ENCODE measurements at regions not wholly inside any gene's neighbourhood (a gene's known extent, or its start where the extent isn't known, plus 50 kb on each side); places are given as distances from the start of the nearest gene placed in this dataset.

DNA sequence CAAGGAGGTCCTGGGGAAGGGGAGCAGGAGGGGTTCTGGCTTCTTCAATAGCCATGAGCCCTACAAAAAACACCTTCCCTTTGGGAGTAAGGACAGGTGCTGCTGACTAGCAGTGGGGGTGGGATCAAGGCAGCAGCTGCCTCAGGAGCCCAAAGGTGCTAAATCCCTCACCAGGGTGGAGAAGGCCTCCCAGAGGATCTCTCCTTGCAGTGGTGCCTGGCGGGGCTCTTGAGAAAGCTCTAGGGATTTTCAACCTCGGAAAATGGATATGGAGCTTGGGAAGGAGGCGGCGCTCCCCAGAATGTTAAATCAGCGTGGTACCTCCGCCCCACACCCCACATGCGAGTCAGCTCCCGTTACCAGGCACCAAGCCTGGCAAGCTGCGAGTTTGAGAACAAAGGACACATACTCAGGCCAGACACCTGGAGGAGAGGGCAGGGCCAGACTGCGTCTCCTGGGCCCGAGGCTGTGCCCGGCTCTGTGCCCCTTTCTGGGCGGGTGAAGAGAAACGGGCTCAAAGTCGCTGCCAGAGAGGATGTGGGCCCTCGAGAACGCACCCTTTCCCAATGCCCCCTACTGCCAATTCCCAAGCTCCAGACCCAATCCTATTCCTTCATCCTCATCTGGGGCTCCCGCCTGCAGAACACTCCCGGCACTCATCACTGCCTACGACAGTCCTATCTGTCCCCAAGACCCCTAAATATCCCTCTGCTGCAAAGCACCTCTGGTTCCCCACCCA lies 139.0 kb downstream of the BRD1 start (continued):
- TF ChIP-seq, protein P1, sequence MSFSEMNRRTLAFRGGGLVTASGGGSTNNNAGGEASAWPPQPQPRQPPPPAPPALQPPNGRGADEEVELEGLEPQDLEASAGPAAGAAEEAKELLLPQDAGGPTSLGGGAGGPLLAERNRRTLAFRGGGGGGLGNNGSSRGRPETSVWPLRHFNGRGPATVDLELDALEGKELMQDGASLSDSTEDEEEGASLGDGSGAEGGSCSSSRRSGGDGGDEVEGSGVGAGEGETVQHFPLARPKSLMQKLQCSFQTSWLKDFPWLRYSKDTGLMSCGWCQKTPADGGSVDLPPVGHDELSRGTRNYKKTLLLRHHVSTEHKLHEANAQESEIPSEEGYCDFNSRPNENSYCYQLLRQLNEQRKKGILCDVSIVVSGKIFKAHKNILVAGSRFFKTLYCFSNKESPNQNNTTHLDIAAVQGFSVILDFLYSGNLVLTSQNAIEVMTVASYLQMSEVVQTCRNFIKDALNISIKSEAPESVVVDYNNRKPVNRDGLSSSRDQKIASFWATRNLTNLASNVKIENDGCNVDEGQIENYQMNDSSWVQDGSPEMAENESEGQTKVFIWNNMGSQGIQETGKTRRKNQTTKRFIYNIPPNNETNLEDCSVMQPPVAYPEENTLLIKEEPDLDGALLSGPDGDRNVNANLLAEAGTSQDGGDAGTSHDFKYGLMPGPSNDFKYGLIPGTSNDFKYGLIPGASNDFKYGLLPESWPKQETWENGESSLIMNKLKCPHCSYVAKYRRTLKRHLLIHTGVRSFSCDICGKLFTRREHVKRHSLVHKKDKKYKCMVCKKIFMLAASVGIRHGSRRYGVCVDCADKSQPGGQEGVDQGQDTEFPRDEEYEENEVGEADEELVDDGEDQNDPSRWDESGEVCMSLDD (tag by site-specific recombination; IDR thresholded peaks at IDR 0.05), result no peak
- TF ChIP-seq ZNF391 (tag by site-specific recombination; IDR thresholded peaks at IDR 0.05; ENCODE audit: borderline replicate concordance, low read depth), result no peak
- TF ChIP-seq HOXC10 (CRISPR knock-in tag; IDR thresholded peaks at IDR 0.05), result no peak
- TF ChIP-seq ZNF701 (tag by site-specific recombination; IDR thresholded peaks at IDR 0.05), result no peak

DNA sequence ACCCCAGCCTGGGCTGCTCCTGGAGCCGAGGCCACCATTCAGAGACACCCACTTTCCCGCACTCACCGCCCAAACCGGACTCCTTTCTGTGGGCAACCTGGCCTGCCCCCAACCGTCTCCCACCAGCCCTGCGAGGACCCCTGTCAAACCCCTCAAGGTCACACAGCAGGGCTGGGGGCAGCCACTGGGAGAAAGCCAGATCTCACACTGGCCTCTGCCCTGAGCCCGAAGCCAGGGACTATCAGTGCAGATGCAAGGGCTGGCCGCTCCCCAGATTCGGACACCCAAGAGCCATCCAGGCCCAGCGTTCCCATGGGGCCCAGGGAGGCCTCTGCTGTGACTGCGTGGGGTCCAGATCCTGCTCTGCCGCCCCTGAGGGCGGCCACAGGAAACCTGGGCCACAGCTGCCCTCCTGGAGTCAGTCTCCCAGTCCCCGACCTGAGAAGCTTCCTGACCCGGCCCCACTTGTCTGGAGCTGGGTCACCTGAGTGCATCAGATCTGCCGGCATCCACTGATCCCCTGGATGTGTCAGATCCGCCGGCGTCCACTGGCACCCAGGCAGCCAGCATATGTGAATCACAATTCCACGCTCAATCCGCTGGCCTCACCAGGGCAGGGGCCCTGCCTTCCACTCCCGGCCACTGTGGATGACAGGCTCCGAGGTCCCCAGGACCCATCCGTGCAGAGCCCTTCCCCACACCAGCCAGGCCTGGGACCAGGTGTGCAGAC lies 139.7 kb downstream of the BRD1 start:
- ChIA-PET CTCF (interaction anchor here (0.6 to 1.5 kb wide), 2 partner anchors 14 to 341 kb away, joined by 3 read pairs; no protein-coding TSS in a partner anchor), POLR2A (no interaction called here)
- Histone ChIP-seq H3K4me3 (ENCODE audit: low read depth, low read length) (no peak overlapping the region), H3K4me1 (ENCODE audit: control insufficient read depth, insufficient read depth, low read length) (no peaks in the 10 kb centered on the region), H3K9me3 (ENCODE audit: control insufficient read depth, insufficient read depth, low read depth, low read length) (no peaks in the 10 kb centered on the region; the same call in 1 of the 2 replicates), H3K27ac (ENCODE audit: extremely low read depth, low read depth, low read length) (no peak overlapping the region), H3K36me3 (ENCODE audit: control insufficient read depth in 2 of 2, insufficient read depth in 1 of 2, low read length in 2 of 2) (no peaks in the 10 kb centered on the region)
- TF ChIP-seq ZNF302 (tag by site-specific recombination; IDR thresholded peaks at IDR 0.05; ENCODE audit: low read depth) (no peak), ZNF292 (tag by site-specific recombination; IDR thresholded peaks at IDR 0.05; ENCODE audit: borderline replicate concordance, low read depth) (no peak), ZNF112 (tag by site-specific recombination; IDR thresholded peaks at IDR 0.05) (no peak), ZNF664 (tag by site-specific recombination; IDR thresholded peaks at IDR 0.05) (no peak), ZNF214 (tag by site-specific recombination; IDR thresholded peaks at IDR 0.05; ENCODE audit: borderline replicate concordance) (no peak), ZSCAN30 (tag by site-specific recombination; IDR thresholded peaks at IDR 0.05) (no peak), ZNF169 (tag by site-specific recombination; IDR thresholded peaks at IDR 0.05) (no peak), ZNF561 (tag by site-specific recombination; IDR thresholded peaks at IDR 0.05; ENCODE audit: borderline replicate concordance) (no peak), ZFP41 (tag by site-specific recombination; IDR thresholded peaks at IDR 0.05; ENCODE audit: borderline replicate concordance) (no peak), ZNF792 (tag by site-specific recombination; IDR thresholded peaks at IDR 0.05) (no peak), ZNF473 (tag by site-specific recombination; IDR thresholded peaks at IDR 0.05) (no peak), ZNF707 (tag by site-specific recombination; IDR thresholded peaks at IDR 0.05) (no peak)
- TF ChIP-seq, protein P2, sequence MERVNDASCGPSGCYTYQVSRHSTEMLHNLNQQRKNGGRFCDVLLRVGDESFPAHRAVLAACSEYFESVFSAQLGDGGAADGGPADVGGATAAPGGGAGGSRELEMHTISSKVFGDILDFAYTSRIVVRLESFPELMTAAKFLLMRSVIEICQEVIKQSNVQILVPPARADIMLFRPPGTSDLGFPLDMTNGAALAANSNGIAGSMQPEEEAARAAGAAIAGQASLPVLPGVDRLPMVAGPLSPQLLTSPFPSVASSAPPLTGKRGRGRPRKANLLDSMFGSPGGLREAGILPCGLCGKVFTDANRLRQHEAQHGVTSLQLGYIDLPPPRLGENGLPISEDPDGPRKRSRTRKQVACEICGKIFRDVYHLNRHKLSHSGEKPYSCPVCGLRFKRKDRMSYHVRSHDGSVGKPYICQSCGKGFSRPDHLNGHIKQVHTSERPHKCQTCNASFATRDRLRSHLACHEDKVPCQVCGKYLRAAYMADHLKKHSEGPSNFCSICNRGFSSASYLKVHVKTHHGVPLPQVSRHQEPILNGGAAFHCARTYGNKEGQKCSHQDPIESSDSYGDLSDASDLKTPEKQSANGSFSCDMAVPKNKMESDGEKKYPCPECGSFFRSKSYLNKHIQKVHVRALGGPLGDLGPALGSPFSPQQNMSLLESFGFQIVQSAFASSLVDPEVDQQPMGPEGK (tag by site-specific recombination; IDR thresholded peaks at IDR 0.05), result no peak

DNA sequence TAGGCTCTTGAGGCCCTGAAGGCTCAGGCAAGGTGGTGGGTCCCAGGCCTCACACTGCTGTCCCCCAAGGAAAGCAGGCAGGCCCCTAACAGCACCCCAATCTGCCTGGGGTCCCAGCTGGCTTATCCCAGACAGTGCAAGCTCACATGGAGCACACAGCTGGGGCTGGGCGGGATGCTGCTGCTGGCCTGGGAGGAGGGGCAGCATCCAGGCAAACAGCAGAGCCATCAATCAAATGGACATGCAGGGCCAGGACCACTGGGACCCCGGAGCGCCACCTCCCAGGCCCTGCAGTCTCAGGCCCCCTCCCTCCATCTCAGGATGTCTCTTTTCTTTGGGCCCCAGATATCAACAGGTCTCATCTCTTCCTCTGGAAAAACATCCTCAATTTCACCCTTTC lies 140.3 kb downstream of the BRD1 start:
- ChIA-PET CTCF (interaction anchor here (1.2 to 1.3 kb wide), 2 partner anchors 11 to 14 kb away, joined by 3 read pairs; no protein-coding TSS in a partner anchor), POLR2A (no interaction called here)
- H3K4me1 ChIP-seq (ENCODE audit: control insufficient read depth, insufficient read depth, low read length), result no peaks in the 10 kb centered on the region
- no peak overlapping the region for H3K4me3 ChIP-seq (ENCODE audit: low read depth, low read length)
- H3K27ac ChIP-seq (ENCODE audit: extremely low read depth, low read depth, low read length), result no peak overlapping the region
- TF ChIP-seq SCRT2 (tag by site-specific recombination; IDR thresholded peaks at IDR 0.05), result peak; percentile 59
- no peak for TF ChIP-seq ZNF157 (tag by site-specific recombination; IDR thresholded peaks at IDR 0.05)
- no peaks in the 10 kb centered on the region; the same call in 1 of the 2 replicates for H3K9me3 ChIP-seq (ENCODE audit: control insufficient read depth, insufficient read depth, low read depth, low read length)
- H3K36me3 ChIP-seq (ENCODE audit: control insufficient read depth in 2 of 2, insufficient read depth in 1 of 2, low read length in 2 of 2), result no peaks in the 10 kb centered on the region
